ENCODE measurements at regions not wholly inside any gene's neighbourhood (a gene's known extent, or its start where the extent isn't known, plus 50 kb on each side); places are given as distances from the start of the nearest gene placed in this dataset.

DNA sequence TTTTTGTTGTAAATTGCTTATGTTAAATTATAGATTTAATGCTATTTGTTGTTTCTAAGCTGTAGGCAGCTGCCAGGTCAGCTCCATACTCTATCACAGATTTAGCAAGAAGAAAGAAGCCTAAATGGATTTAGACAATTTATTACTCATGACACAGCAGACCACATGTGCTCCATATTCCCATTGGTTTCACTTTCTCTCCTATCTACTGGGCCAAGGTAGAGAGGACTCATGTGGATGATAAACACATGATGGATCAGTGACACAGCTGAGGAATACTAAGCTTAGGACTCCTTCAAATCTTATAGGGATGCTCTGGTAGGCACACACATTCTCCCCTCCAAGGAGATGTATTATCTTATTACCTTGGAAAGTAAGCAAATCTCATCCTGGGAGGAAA is 553.0 kb upstream of the ADGRB3 start:
- no TSS peak for BruUV-seq (replicated peaks)
- H3K4me3 ChIP-seq (replicated peaks in 1 of 3; ENCODE audit: insufficient read depth in 1 of 3, low read depth in 1 of 3, low read length in 3 of 3): no peak overlapping the region
- no peaks in the 10 kb centered on the region for H4K20me1 ChIP-seq (replicated peaks; ENCODE audit: control insufficient read depth, extremely low read depth, insufficient read depth, low read length)
- no peak overlapping the region for H3K4me2 ChIP-seq (ENCODE audit: insufficient read depth, low read length)
- no peaks in the 10 kb centered on the region for H3K27me3 ChIP-seq (ENCODE audit: control insufficient read depth in 2 of 2, insufficient read depth in 2 of 2, low read length in 2 of 2)
- intact Hi-C loops (cut with micrococcal nuclease) (no loop called here), dilution Hi-C loops (cut with MboI; ENCODE audit: extremely low pct_ligation_motif_present, low sequenced_read_pairs) (no loop called here)
- H3K9me1 ChIP-seq (replicated peaks; ENCODE audit: control insufficient read depth, extremely low read depth, insufficient read depth, low read length): no peaks in the 10 kb centered on the region
- POLR2A ChIA-PET: no interaction called here
- no peak overlapping the region for H3K27ac ChIP-seq (ENCODE audit: insufficient read depth, low read depth, low read length)
- no peaks in the 10 kb centered on the region for H3K9me3 ChIP-seq (replicated peaks; ENCODE audit: control insufficient read depth, insufficient read depth, low read length)
- no peaks in the 10 kb centered on the region for H3K4me1 ChIP-seq (ENCODE audit: control insufficient read depth, extremely low read depth, insufficient read depth, low read length)
- no peaks in the 10 kb centered on the region for H3K79me2 ChIP-seq (ENCODE audit: control insufficient read depth, insufficient read depth, low read length)
- no peak overlapping the region for H2AFZ ChIP-seq (ENCODE audit: low read depth, low read length)
- no peak overlapping the region for H3K9ac ChIP-seq (replicated peaks; ENCODE audit: extremely low read depth, insufficient read depth, low read length)
- TF ChIP-seq, protein P1, sequence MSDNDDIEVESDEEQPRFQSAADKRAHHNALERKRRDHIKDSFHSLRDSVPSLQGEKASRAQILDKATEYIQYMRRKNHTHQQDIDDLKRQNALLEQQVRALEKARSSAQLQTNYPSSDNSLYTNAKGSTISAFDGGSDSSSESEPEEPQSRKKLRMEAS (IDR thresholded peaks at IDR 0.05; ENCODE audit: insufficient read depth, insufficient read length): no peak
- DNase-seq (ENCODE audit: low read depth, low spot score) (no peak), FAIRE-seq (no peak)
- H3K36me3 ChIP-seq (ENCODE audit: control insufficient read depth in 2 of 2, extremely low read depth in 1 of 2, insufficient read depth in 2 of 2, low read length in 2 of 2): no peaks in the 10 kb centered on the region
- CTCF ChIA-PET: no interaction called here

DNA sequence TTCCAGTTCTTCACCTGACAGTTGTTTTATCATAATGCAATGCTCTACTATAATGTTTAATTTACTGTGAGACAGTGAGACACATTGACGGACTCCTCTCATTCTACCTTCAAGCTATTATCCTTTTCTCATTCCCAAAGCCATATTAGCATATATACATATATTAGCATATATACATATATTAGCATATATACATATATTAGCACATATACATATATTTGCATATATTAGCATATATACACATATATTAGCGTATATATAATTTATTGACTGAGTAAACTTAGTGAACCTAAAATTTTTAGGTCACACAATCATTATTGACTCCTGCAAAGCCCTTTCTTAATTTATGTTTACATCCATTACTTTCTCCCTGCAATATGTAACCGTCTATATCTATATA is 555.0 kb upstream of the ADGRB3 start:
- ChIA-PET POLR2A (no interaction called here), CTCF (no interaction called here)
- no peak overlapping the region for H3K9ac ChIP-seq (replicated peaks; ENCODE audit: extremely low read depth, insufficient read depth, low read length)
- no peaks in the 10 kb centered on the region for H3K27me3 ChIP-seq (ENCODE audit: control insufficient read depth in 2 of 2, insufficient read depth in 2 of 2, low read length in 2 of 2)
- no peak overlapping the region for H2AFZ ChIP-seq (ENCODE audit: low read depth, low read length)
- H4K20me1 ChIP-seq (replicated peaks; ENCODE audit: control insufficient read depth, extremely low read depth, insufficient read depth, low read length): no peaks in the 10 kb centered on the region
- TF ChIP-seq MYC (IDR thresholded peaks at IDR 0.05; ENCODE audit: low read depth, low read length): no peak
- no peak for TF ChIP-seq JUN (IDR thresholded peaks at IDR 0.05; ENCODE audit: borderline replicate concordance, insufficient read depth, insufficient read length, low read depth)
- no peak for TF ChIP-seq EZH2 (IDR thresholded peaks at IDR 0.05; ENCODE audit: borderline replicate concordance, low read depth, low read length, severe bottlenecking)
- TF ChIP-seq FOS (IDR thresholded peaks at IDR 0.05; ENCODE audit: borderline replicate concordance, insufficient read depth, low read length): no peak
- TF ChIP-seq POLR2AphosphoS5 (IDR thresholded peaks at IDR 0.05; ENCODE audit: insufficient read depth, low read depth, low read length): no peak
- TF ChIP-seq POLR2A (IDR thresholded peaks at IDR 0.05; ENCODE audit: low read depth, low read length): no peak
- TF ChIP-seq, protein P1 (IDR thresholded peaks at IDR 0.05; ENCODE audit: insufficient read depth, insufficient read length): no peak
- TF ChIP-seq GATA2 (IDR thresholded peaks at IDR 0.05; ENCODE audit: insufficient read depth, insufficient read length, low read depth, low read length): no peak
- H3K4me1 ChIP-seq (ENCODE audit: control insufficient read depth, extremely low read depth, insufficient read depth, low read length): no peaks in the 10 kb centered on the region
- H3K79me2 ChIP-seq (ENCODE audit: control insufficient read depth, insufficient read depth, low read length): no peaks in the 10 kb centered on the region
- no peaks in the 10 kb centered on the region for H3K9me1 ChIP-seq (replicated peaks; ENCODE audit: control insufficient read depth, extremely low read depth, insufficient read depth, low read length)
- intact Hi-C loops (cut with micrococcal nuclease): no loop called here
- DNase-seq (ENCODE audit: low read depth, low spot score): no peak
- no peak overlapping the region for H3K4me2 ChIP-seq (ENCODE audit: insufficient read depth, low read length)
- BruUV-seq (replicated peaks): no TSS peak
- no peak overlapping the region for H3K27ac ChIP-seq (ENCODE audit: insufficient read depth, low read depth, low read length)
- H3K4me3 ChIP-seq (replicated peaks in 1 of 3; ENCODE audit: insufficient read depth in 1 of 3, low read depth in 1 of 3, low read length in 3 of 3): no peak overlapping the region
- FAIRE-seq: no peak
- no peaks in the 10 kb centered on the region for H3K9me3 ChIP-seq (replicated peaks; ENCODE audit: control insufficient read depth, insufficient read depth, low read length)
- H3K36me3 ChIP-seq (ENCODE audit: control insufficient read depth in 2 of 2, extremely low read depth in 1 of 2, insufficient read depth in 2 of 2, low read length in 2 of 2): no peaks in the 10 kb centered on the region
- dilution Hi-C loops (cut with MboI; ENCODE audit: extremely low pct_ligation_motif_present, low sequenced_read_pairs): no loop called here

Data from endothelial cell of umbilical vein (primary cell).